H9 (cell line): ENCODE measurements at regions not wholly inside any gene's neighbourhood (a gene's known extent, or its start where the extent isn't known, plus 50 kb on each side); places are given as distances from the start of the nearest gene placed in this dataset.

Experiments used
- DNase-seq: peaks from one replicate; pipeline ENCODE4 v3.0.0-alpha.2; 2017
- H2AFZ ChIP-seq: one replicate; pipeline ENCODE4 v1.6.1; 2013; ENCODE audit warnings: mild to moderate bottlenecking, low read length, control low read depth, moderate library complexity
- H2AK5ac ChIP-seq: 2 replicates; pipeline ENCODE4 v1.6.1; 2013; ENCODE audit warnings: low read length, control low read depth, mixed read lengths; ENCODE audit not compliant: insufficient read length
- H2BK120ac ChIP-seq: one replicate; pipeline ENCODE4 v1.6.1; 2013; ENCODE audit warnings: low read depth, mild to moderate bottlenecking, low read length, control low read depth, inconsistent platforms; ENCODE audit not compliant: poor library complexity, severe bottlenecking
- H2BK12ac ChIP-seq: 2 replicates; pipeline ENCODE4 v1.6.1; 2013; ENCODE audit warnings: low read length, control low read depth, mixed read lengths, low read depth; ENCODE audit not compliant: insufficient read length
- H2BK15ac ChIP-seq: 2 replicates; pipeline ENCODE4 v1.6.1; 2013; ENCODE audit warnings: low read depth, low read length, control low read depth
- H2BK20ac ChIP-seq: one replicate; pipeline ENCODE4 v1.6.1; 2013; ENCODE audit warnings: low read depth, mild to moderate bottlenecking, low read length, control low read depth, inconsistent platforms; ENCODE audit not compliant: poor library complexity, severe bottlenecking
- H2BK5ac ChIP-seq: 2 replicates; pipeline ENCODE4 v1.6.1; 2013; ENCODE audit warnings: low read length, control low read depth, mixed read lengths; ENCODE audit not compliant: insufficient read length
- H3K14ac ChIP-seq: 2 replicates; pipeline ENCODE4 v1.6.1; 2013; ENCODE audit warnings: low read length, control low read depth; ENCODE audit not compliant: insufficient read depth
- H3K18ac ChIP-seq: 2 replicates; pipeline ENCODE4 v1.6.1; 2013; ENCODE audit warnings: low read depth, mild to moderate bottlenecking, mixed read lengths, low read length, control low read depth; ENCODE audit not compliant: insufficient read length
- H3K23ac ChIP-seq: 2 replicates; pipeline ENCODE4 v1.6.1; 2013; ENCODE audit warnings: low read length, control low read depth, mixed read lengths, low read depth; ENCODE audit not compliant: insufficient read length
- H3K23me2 ChIP-seq: 2 replicates; pipeline ENCODE4 v1.6.1; 2013; ENCODE audit warnings: low read depth, mild to moderate bottlenecking, mixed read lengths, low read length, control low read depth; ENCODE audit not compliant: insufficient read length, poor library complexity, severe bottlenecking
- H3K27ac ChIP-seq: 2 replicates; pipeline ENCODE4 v1.5.1; 2013; ENCODE audit warnings: low read length, control low read depth, mixed read lengths, low read depth; ENCODE audit not compliant: insufficient read length
- H3K27me3 ChIP-seq: 2 replicates; pipeline ENCODE4 v1.6.1; 2013; ENCODE audit warnings: low read length, control low read depth, inconsistent platforms; ENCODE audit not compliant: insufficient read depth
- H3K4ac ChIP-seq: 2 replicates; pipeline ENCODE4 v1.6.1; 2013; ENCODE audit warnings: low read depth, mild to moderate bottlenecking, control low read depth, inconsistent platforms, low read length, moderate library complexity
- H3K4me1 ChIP-seq: 2 replicates; pipeline ENCODE4 v1.6.1; 2013; ENCODE audit warnings: low read length, control low read depth, inconsistent platforms; ENCODE audit not compliant: insufficient read depth
- H3K4me2 ChIP-seq: 2 replicates; pipeline ENCODE4 v1.6.1; 2013; ENCODE audit warnings: low read length, control low read depth, mixed read lengths; ENCODE audit not compliant: insufficient read length, insufficient read depth
- H3K56ac ChIP-seq: 2 replicates; pipeline ENCODE4 v1.6.1; 2013; ENCODE audit warnings: low read depth, mild to moderate bottlenecking, mixed read lengths, low read length, control low read depth; ENCODE audit not compliant: insufficient read length
- H3K79me1 ChIP-seq: 2 replicates; pipeline ENCODE4 v1.6.1; 2013; ENCODE audit warnings: low read depth, mild to moderate bottlenecking, moderate library complexity, low read length, control low read depth, inconsistent platforms; ENCODE audit not compliant: insufficient read depth, poor library complexity, severe bottlenecking
- H3K79me2 ChIP-seq: 2 replicates; pipeline ENCODE4 v1.6.1; 2013; ENCODE audit warnings: low read length, control low read depth, inconsistent platforms; ENCODE audit not compliant: insufficient read depth
- H3K9ac ChIP-seq: 2 replicates; pipeline ENCODE4 v1.6.1; 2013; ENCODE audit warnings: low read length, control low read depth, mixed read lengths; ENCODE audit not compliant: insufficient read length; ENCODE audit errors: extremely low read depth
- H3K9me3 ChIP-seq: one replicate; pipeline ENCODE4 v1.6.1; 2013; ENCODE audit warnings: low read depth, low read length, inconsistent platforms; ENCODE audit not compliant: control insufficient read depth
- H3T11ph ChIP-seq: one replicate; pipeline ENCODE4 v1.6.1; 2013; ENCODE audit warnings: mild to moderate bottlenecking, low read length, control low read depth, inconsistent platforms
- H4K20me1 ChIP-seq: one replicate; pipeline ENCODE4 v1.6.1; 2013; ENCODE audit not compliant: control insufficient read depth, insufficient read length, insufficient read depth
- H4K5ac ChIP-seq: 2 replicates; pipeline ENCODE4 v1.6.1; 2013; ENCODE audit warnings: low read depth, mild to moderate bottlenecking, mixed read lengths, low read length, control low read depth; ENCODE audit not compliant: insufficient read length
- H4K8ac ChIP-seq: replicated peaks from 2 replicates; pipeline ENCODE4 v1.6.1; 2013; ENCODE audit warnings: low read length, control low read depth, mixed read lengths, low read depth; ENCODE audit not compliant: insufficient read length
- H4K91ac ChIP-seq: 2 replicates; pipeline ENCODE4 v1.6.1; 2013; ENCODE audit warnings: low read depth, mild to moderate bottlenecking, moderate library complexity, mixed read lengths, low read length, control low read depth; ENCODE audit not compliant: insufficient read length
- H3K27ac Mint-ChIP-seq, 3 experiments: 2 replicates in 2 of 3; 3 replicates in 1 of 3; pipeline ENCODE4 v1.8.0; 2020 to 2021; ENCODE audit warnings: mixed read lengths in 3 of 3, mild to moderate bottlenecking in 1 of 3, moderate library complexity in 1 of 3
- H3K27me3 Mint-ChIP-seq: 2 replicates; pipeline ENCODE4 v1.8.0; 2021; ENCODE audit warnings: low read depth, mild to moderate bottlenecking, moderate library complexity, mixed read lengths
- H3K36me3 Mint-ChIP-seq, 3 experiments: 2 replicates in 2 of 3; 3 replicates in 1 of 3; pipeline ENCODE4 v1.8.0; 2020 to 2021; ENCODE audit warnings: low read depth in 3 of 3, mixed read lengths in 3 of 3; ENCODE audit not compliant: insufficient read depth in 1 of 3
- H3K4me1 Mint-ChIP-seq, 2 experiments: 2 replicates each; pipeline ENCODE4 v1.8.0; 2020; ENCODE audit warnings: mixed read lengths in 2 of 2
- H3K4me3 Mint-ChIP-seq, 2 experiments: 2 replicates in 1 of 2; 3 replicates in 1 of 2; pipeline ENCODE4 v1.8.0; 2020 to 2021; ENCODE audit warnings: mild to moderate bottlenecking in 2 of 2, mixed read lengths in 2 of 2, moderate library complexity in 1 of 2
- H3K9me3 Mint-ChIP-seq, 2 experiments: 2 replicates in 1 of 2; 3 replicates in 1 of 2; pipeline ENCODE4 v1.8.0; 2020; ENCODE audit warnings: mild to moderate bottlenecking in 2 of 2, mixed read lengths in 2 of 2, moderate library complexity in 1 of 2
- WGBS: extraction: QIAGEN DNeasy Blood & Tissue Kit; methylation state at CpG from one replicate; pipeline ENCODE4 v1.1.7; 2013; ENCODE audit warnings: missing lambda C conversion rate, low lambda C conversion rate, mixed read lengths; ENCODE audit not compliant: insufficient read length; ENCODE audit errors: extremely low coverage; 5-methylcytosine and 5-hydroxymethylcytosine counted together
- TF ChIP-seq, protein P1 (sequence below): fragments of 200-600 bp; sonication (generic); conservative IDR thresholded peaks from 3 replicates; pipeline ENCODE4 v1.8.0; 2021; ENCODE audit warnings: antibody characterized with exemption, mild to moderate bottlenecking

- H3K79me1 ChIP-seq = no peaks in the 10 kb centered on the region
- no peaks in the 10 kb centered on the region for H3K79me2 ChIP-seq
- no peak overlapping the region for H3K56ac ChIP-seq
- H3K27ac ChIP-seq = no peak overlapping the region
- no peak overlapping the region for H3K9ac ChIP-seq
- no peaks in the 10 kb centered on the region for H3K27me3 Mint-ChIP-seq
- no peaks in the 10 kb centered on the region for H3K4me1 Mint-ChIP-seq
- no peak overlapping the region for H3K4me3 Mint-ChIP-seq
- no peaks in the 10 kb centered on the region for H3K27me3 ChIP-seq
- H4K5ac ChIP-seq = no peak overlapping the region
- no peaks in the 10 kb centered on the region for H3K9me3 Mint-ChIP-seq
- H3K36me3 Mint-ChIP-seq = no peaks in the 10 kb centered on the region
- no peak overlapping the region for H4K8ac ChIP-seq
- H3K4me2 ChIP-seq = no peak overlapping the region
- H2BK20ac ChIP-seq = no peak overlapping the region
- H2BK5ac ChIP-seq = no peak overlapping the region
- WGBS = no CpG with 5 or more reads among the region's 3 CpGs
- no peak overlapping the region for H3K27ac Mint-ChIP-seq
- H3K9me3 ChIP-seq = no peaks in the 10 kb centered on the region
- no peak overlapping the region for H2AK5ac ChIP-seq
- DNase-seq = no peak
- no peak overlapping the region for H3K23ac ChIP-seq
- no peak overlapping the region for H2BK12ac ChIP-seq
- no peak overlapping the region for H3K4ac ChIP-seq
- H3K4me1 ChIP-seq = no peaks in the 10 kb centered on the region
- no peak overlapping the region for H3T11ph ChIP-seq
- H4K91ac ChIP-seq = no peak overlapping the region
- no peaks in the 10 kb centered on the region for H3K23me2 ChIP-seq
- no peaks in the 10 kb centered on the region for H4K20me1 ChIP-seq
- no peak overlapping the region for H2BK15ac ChIP-seq
- no peak overlapping the region for H2AFZ ChIP-seq
- no peak overlapping the region for H3K18ac ChIP-seq
- TF ChIP-seq, protein P1, sequence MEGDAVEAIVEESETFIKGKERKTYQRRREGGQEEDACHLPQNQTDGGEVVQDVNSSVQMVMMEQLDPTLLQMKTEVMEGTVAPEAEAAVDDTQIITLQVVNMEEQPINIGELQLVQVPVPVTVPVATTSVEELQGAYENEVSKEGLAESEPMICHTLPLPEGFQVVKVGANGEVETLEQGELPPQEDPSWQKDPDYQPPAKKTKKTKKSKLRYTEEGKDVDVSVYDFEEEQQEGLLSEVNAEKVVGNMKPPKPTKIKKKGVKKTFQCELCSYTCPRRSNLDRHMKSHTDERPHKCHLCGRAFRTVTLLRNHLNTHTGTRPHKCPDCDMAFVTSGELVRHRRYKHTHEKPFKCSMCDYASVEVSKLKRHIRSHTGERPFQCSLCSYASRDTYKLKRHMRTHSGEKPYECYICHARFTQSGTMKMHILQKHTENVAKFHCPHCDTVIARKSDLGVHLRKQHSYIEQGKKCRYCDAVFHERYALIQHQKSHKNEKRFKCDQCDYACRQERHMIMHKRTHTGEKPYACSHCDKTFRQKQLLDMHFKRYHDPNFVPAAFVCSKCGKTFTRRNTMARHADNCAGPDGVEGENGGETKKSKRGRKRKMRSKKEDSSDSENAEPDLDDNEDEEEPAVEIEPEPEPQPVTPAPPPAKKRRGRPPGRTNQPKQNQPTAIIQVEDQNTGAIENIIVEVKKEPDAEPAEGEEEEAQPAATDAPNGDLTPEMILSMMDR = no peak
- H2BK120ac ChIP-seq = no peak overlapping the region
- no peak overlapping the region for H3K14ac ChIP-seq
These were observed 54.9 kb downstream of the PLEKHG1 start for GRCh38 chr6:150654608-150655007.
